ENCODE measurements at regions not wholly inside any gene's neighbourhood (a gene's known extent, or its start where the extent isn't known, plus 50 kb on each side); places are given as distances from the start of the nearest gene placed in this dataset.

GRCh38 chr14:54127526-54127925 lies 170.9 kb upstream of the BMP4 start:
- H3K27ac ChIP-seq (ENCODE audit: low read depth in 2 of 2, low read length in 1 of 2) = no peak overlapping the region
- H3K36me3 ChIP-seq (replicated peaks in 1 of 2; ENCODE audit: control insufficient read depth in 1 of 2, insufficient read depth in 2 of 2, low read length in 1 of 2) = no peaks in the 10 kb centered on the region
- no peaks in the 10 kb centered on the region for H3K79me2 ChIP-seq (ENCODE audit: insufficient read depth)
- H3K4me3 ChIP-seq (ENCODE audit: low read depth in 2 of 2, low read length in 1 of 2) = no peak overlapping the region
- no peaks in the 10 kb centered on the region for H3K4me1 ChIP-seq (ENCODE audit: control insufficient read depth in 1 of 2, insufficient read depth in 2 of 2, low read depth in 1 of 2, low read length in 1 of 2)
- H3K9ac ChIP-seq = no peak overlapping the region
- WGBS (ENCODE audit: low lambda C conversion rate) = 10% methylated on average over 2 of the region's 2 CpGs
- H3K4me2 ChIP-seq = no peak overlapping the region
- CTCF ChIA-PET = no interaction called here
- no peak for TF ChIP-seq GABPA (IDR thresholded peaks at IDR 0.05; ENCODE audit: low read depth)
- TF ChIP-seq EZH2phosphoT487 (IDR thresholded peaks at IDR 0.05; ENCODE audit: borderline replicate concordance, low read depth) = no peak
- TF ChIP-seq POLR2AphosphoS5 (IDR thresholded peaks at IDR 0.05; ENCODE audit: low read depth, low read length) = no peak
- no peak for TF ChIP-seq SIN3A (IDR thresholded peaks at IDR 0.05; ENCODE audit: borderline replicate concordance, low read depth, low read length)
- peak; percentile 31; the same call in 1 of the 2 replicates for TF ChIP-seq PBX3 (IDR thresholded peaks at IDR 0.05)
- TF ChIP-seq ELF1 (IDR thresholded peaks at IDR 0.05) = no peak
- no peaks in the 10 kb centered on the region for H3K9me3 ChIP-seq
- DNase-seq = no peak
- no peaks in the 10 kb centered on the region for H3K27me3 ChIP-seq (ENCODE audit: insufficient read depth)
- no peaks in the 10 kb centered on the region for H3F3A ChIP-seq (replicated peaks; ENCODE audit: insufficient read depth)
- no peaks in the 10 kb centered on the region for H3K9me2 ChIP-seq
- POLR2A ChIA-PET = no interaction called here
- H2AFZ ChIP-seq (ENCODE audit: low read depth) = no peak overlapping the region
- H4K20me1 ChIP-seq (ENCODE audit: insufficient read depth) = no peaks in the 10 kb centered on the region

- POLR2A ChIA-PET = no interaction called here
- Histone ChIP-seq H3K27ac (ENCODE audit: low read depth in 2 of 2, low read length in 1 of 2) (no peak overlapping the region), H2AFZ (ENCODE audit: low read depth) (no peak overlapping the region), H3K9me2 (no peaks in the 10 kb centered on the region), H3K4me1 (ENCODE audit: control insufficient read depth in 1 of 2, insufficient read depth in 2 of 2, low read depth in 1 of 2, low read length in 1 of 2) (no peaks in the 10 kb centered on the region), H3K4me3 (ENCODE audit: low read depth in 2 of 2, low read length in 1 of 2) (no peak overlapping the region), H3K4me2 (no peak overlapping the region), H3K9me3 (no peaks in the 10 kb centered on the region), H3K9ac (no peak overlapping the region), H3K79me2 (ENCODE audit: insufficient read depth) (no peaks in the 10 kb centered on the region), H3K27me3 (ENCODE audit: insufficient read depth) (no peaks in the 10 kb centered on the region), H4K20me1 (ENCODE audit: insufficient read depth) (no peaks in the 10 kb centered on the region), H3K36me3 (replicated peaks in 1 of 2; ENCODE audit: control insufficient read depth in 1 of 2, insufficient read depth in 2 of 2, low read length in 1 of 2) (no peaks in the 10 kb centered on the region), H3F3A (replicated peaks; ENCODE audit: insufficient read depth) (no peaks in the 10 kb centered on the region)
- 65% methylated on average over 5 of the region's 5 CpGs for WGBS (ENCODE audit: low lambda C conversion rate)
- no peak for DNase-seq
- CTCF ChIA-PET = no interaction called here
- TF ChIP-seq, protein P1, sequence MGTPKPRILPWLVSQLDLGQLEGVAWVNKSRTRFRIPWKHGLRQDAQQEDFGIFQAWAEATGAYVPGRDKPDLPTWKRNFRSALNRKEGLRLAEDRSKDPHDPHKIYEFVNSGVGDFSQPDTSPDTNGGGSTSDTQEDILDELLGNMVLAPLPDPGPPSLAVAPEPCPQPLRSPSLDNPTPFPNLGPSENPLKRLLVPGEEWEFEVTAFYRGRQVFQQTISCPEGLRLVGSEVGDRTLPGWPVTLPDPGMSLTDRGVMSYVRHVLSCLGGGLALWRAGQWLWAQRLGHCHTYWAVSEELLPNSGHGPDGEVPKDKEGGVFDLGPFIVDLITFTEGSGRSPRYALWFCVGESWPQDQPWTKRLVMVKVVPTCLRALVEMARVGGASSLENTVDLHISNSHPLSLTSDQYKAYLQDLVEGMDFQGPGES (IDR thresholded peaks at IDR 0.05; ENCODE audit: low read depth, low read length) = no peak
- TF ChIP-seq POLR2AphosphoS5 (IDR thresholded peaks at IDR 0.05; ENCODE audit: low read depth, low read length) (no peak), RXRA (IDR thresholded peaks at IDR 0.05; ENCODE audit: borderline replicate concordance, low read depth) (no peak), FOXM1 (IDR thresholded peaks at IDR 0.05; ENCODE audit: low read depth) (no peak), CHD2 (IDR thresholded peaks at IDR 0.05; ENCODE audit: low read length, partially characterized antibody) (no peak), YY1 (IDR thresholded peaks at IDR 0.05; ENCODE audit: low read depth) (no peak), EP300 (IDR thresholded peaks at IDR 0.05; ENCODE audit: borderline replicate concordance in 1 of 2, low read depth in 1 of 2, low read length in 1 of 2) (no peak), SIN3A (IDR thresholded peaks at IDR 0.05; ENCODE audit: borderline replicate concordance, low read depth, low read length) (no peak), MEF2A (IDR thresholded peaks at IDR 0.05; ENCODE audit: borderline replicate concordance, low read depth) (no peak), USF2 (IDR thresholded peaks at IDR 0.05; ENCODE audit: borderline replicate concordance, low read depth, low read length) (no peak), RCOR1 (IDR thresholded peaks at IDR 0.05; ENCODE audit: low read length) (no peak), GATA2 (CRISPR knock-in tag; IDR thresholded peaks at IDR 0.05) (no peak), JUND (IDR thresholded peaks at IDR 0.05) (no peak), FOXJ3 (CRISPR knock-in tag; IDR thresholded peaks at IDR 0.05) (no peak)
- TF ChIP-seq, protein P2, sequence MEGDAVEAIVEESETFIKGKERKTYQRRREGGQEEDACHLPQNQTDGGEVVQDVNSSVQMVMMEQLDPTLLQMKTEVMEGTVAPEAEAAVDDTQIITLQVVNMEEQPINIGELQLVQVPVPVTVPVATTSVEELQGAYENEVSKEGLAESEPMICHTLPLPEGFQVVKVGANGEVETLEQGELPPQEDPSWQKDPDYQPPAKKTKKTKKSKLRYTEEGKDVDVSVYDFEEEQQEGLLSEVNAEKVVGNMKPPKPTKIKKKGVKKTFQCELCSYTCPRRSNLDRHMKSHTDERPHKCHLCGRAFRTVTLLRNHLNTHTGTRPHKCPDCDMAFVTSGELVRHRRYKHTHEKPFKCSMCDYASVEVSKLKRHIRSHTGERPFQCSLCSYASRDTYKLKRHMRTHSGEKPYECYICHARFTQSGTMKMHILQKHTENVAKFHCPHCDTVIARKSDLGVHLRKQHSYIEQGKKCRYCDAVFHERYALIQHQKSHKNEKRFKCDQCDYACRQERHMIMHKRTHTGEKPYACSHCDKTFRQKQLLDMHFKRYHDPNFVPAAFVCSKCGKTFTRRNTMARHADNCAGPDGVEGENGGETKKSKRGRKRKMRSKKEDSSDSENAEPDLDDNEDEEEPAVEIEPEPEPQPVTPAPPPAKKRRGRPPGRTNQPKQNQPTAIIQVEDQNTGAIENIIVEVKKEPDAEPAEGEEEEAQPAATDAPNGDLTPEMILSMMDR (IDR thresholded peaks at IDR 0.05) = no peak
Observed at GRCh38 chr14:54129850-54130640, 173.4 kb upstream of the BMP4 start.

Data from SK-N-SH (cell line).